ENCODE measurements at regions not wholly inside any gene's neighbourhood (a gene's known extent, or its start where the extent isn't known, plus 50 kb on each side); places are given as distances from the start of the nearest gene placed in this dataset.

DNA sequence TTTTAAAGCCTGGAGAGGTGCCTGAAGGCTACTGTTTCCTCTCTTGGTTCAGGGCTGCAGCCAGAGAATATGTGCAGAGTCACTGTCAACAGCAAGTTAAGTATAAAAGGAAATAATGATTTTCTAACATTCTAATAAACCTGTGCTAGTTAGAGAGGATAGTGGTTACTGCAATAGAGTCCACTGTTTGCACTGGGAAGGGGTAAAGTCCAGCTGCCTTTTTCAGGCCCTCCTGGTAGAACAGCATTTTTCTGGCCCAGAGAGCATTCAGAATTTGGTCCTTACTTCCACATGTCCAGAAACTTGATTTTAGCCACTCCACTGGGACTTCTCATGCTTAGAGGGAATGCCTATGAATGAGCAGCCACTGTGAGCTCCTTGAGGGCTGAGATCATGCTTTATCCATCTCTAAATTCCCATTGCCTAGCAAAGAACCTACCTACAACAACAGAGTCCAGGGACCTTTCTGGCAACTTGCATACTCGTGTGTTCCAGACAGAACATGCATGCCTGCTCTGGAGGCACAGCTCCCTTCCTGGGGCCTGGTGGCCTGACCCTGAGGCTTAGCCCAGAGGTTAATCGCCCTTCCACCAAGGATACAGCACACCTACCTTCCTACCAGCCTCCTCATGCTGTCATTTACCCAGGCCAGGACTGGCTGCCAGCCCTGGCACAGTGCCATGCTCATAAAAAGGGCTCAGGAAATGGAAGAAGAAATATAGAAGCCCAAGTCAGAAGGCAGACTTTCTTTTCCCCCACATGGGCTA, 50.3 kb upstream of the ATP13A3 start:
- Histone ChIP-seq H3K4me3 (ENCODE audit: control insufficient read depth in 1 of 7, extremely low read depth in 1 of 7, insufficient read depth in 4 of 7, low read depth in 2 of 7, low read length in 6 of 7) (peak overlapping the region in 2 of 7 experiments; percentile 15 to 24), H3K9me3 (ENCODE audit: control extremely low read depth in 1 of 5, control insufficient read depth in 4 of 5, insufficient read depth in 2 of 5, low read depth in 1 of 5, low read length in 4 of 5) (peaks cover 0 to 4% (median 0%) of the 10 kb centered on the region in 5 experiments), H3K4me1 (ENCODE audit: control extremely low read depth in 1 of 4, control insufficient read depth in 4 of 4, insufficient read depth in 4 of 4, low read length in 3 of 4) (peaks cover 0 to 29% (median 24%) of the 10 kb centered on the region in 4 experiments), H3K27ac (ENCODE audit: insufficient read depth in 1 of 2, low read depth in 1 of 2, low read length in 2 of 2, poor library complexity in 1 of 2, severe bottlenecking in 2 of 2) (no peak overlapping the region), H3K27me3 (replicated peaks in 2 of 5; ENCODE audit: control insufficient read depth in 4 of 5, insufficient read depth in 5 of 5, low read length in 4 of 5) (no peaks in the 10 kb centered on the region), H3K36me3 (ENCODE audit: control insufficient read depth in 4 of 4, insufficient read depth in 4 of 4, low read length in 3 of 4) (no peaks in the 10 kb centered on the region)
- POLR2A ChIA-PET = no interaction called here
- 42% methylated on average over 1 of the region's 2 CpGs for WGBS (ENCODE audit: insufficient coverage)
- CTCF ChIA-PET = interaction anchor here (1.4 kb wide), 1 partner anchor 15 kb away, joined by 3 read pairs; no protein-coding TSS in a partner anchor
- DNase-seq = peak in 2 of 3 donors; percentile 64 to 73

All from common myeloid progenitor, CD34-positive (primary cell).